ENCODE measurements at regions not wholly inside any gene's neighbourhood (a gene's known extent, or its start where the extent isn't known, plus 50 kb on each side); places are given as distances from the start of the nearest gene placed in this dataset.

DNA sequence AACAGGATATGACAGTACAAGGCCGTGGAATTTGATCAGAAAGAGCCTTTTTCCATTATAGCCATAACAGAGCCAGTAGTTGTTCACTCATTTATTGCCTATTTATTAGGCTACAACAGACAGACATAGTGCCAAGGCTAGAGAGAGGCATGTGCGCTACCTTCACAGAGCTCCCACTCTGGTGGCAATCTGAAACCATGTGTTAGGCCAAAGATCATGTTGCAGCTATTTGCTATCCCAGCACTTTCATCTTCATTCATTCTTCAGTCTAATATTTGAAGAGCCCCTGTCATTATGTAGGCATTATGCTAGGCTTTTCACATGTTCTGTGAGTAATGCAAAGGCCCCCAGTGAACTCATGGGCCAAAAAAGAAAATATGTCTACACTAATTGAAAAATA lies 404.8 kb downstream of the IGSF11 start:
- H3K9me3 ChIP-seq: no peaks in the 10 kb centered on the region
- H3K4me3 ChIP-seq: no peak overlapping the region
- H3K4me1 ChIP-seq: no peaks in the 10 kb centered on the region
- H3K36me3 ChIP-seq (ENCODE audit: insufficient read depth in 1 of 2, low read depth in 1 of 2): no peaks in the 10 kb centered on the region
- 81 to 94% (median 88%) methylated on average over 2 of the region's 2 CpGs for WGBS, 3 donors
- intact Hi-C loops (cut with DNase I): no loop called here
- no peaks in the 10 kb centered on the region for H3K27me3 ChIP-seq (ENCODE audit: insufficient read depth in 3 of 3, low read length in 2 of 3)
- DNase-seq: no peak
- no peak for ATAC-seq
- no peak overlapping the region for H3K27ac ChIP-seq
- TF ChIP-seq, protein P1, sequence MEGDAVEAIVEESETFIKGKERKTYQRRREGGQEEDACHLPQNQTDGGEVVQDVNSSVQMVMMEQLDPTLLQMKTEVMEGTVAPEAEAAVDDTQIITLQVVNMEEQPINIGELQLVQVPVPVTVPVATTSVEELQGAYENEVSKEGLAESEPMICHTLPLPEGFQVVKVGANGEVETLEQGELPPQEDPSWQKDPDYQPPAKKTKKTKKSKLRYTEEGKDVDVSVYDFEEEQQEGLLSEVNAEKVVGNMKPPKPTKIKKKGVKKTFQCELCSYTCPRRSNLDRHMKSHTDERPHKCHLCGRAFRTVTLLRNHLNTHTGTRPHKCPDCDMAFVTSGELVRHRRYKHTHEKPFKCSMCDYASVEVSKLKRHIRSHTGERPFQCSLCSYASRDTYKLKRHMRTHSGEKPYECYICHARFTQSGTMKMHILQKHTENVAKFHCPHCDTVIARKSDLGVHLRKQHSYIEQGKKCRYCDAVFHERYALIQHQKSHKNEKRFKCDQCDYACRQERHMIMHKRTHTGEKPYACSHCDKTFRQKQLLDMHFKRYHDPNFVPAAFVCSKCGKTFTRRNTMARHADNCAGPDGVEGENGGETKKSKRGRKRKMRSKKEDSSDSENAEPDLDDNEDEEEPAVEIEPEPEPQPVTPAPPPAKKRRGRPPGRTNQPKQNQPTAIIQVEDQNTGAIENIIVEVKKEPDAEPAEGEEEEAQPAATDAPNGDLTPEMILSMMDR (IDR thresholded peaks at IDR 0.05): no peak

- H3K36me3 ChIP-seq (ENCODE audit: insufficient read depth in 1 of 2, low read depth in 1 of 2): no peaks in the 10 kb centered on the region
- no peak for ATAC-seq
Measured at GRCh38 chr3:118635711-118636110, 398.9 kb downstream of the IGSF11 start.

DNA sequence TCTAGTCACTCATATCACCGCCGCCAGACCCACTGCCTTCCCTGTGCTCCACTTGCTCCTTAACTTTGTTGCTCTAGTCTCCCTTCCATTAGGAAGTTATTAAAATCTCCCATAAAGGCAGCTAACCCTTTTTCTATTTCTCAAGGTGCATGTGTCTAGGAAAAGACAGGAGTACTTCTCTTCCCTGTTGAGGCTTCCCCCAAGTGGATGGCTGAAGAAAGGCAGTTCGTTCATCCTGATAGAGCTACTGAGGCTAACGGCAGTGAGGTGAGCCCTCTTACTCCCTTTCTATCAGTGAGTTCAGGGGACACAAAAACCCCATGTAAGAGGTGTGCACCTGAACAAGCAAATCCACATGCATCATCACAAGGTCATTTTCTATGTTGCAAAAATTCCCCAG lies 397.8 kb downstream of the IGSF11 start:
- TF ChIP-seq, protein P1 (IDR thresholded peaks at IDR 0.05): no peak
- DNase-seq (no peak), ATAC-seq (no peak)
- H3K36me3 ChIP-seq (ENCODE audit: insufficient read depth in 1 of 2, low read depth in 1 of 2): no peaks in the 10 kb centered on the region
- no peaks in the 10 kb centered on the region for H3K4me1 ChIP-seq
- no peak overlapping the region for H3K4me3 ChIP-seq
- intact Hi-C loops (cut with DNase I): no loop called here
- no peaks in the 10 kb centered on the region for H3K27me3 ChIP-seq (ENCODE audit: insufficient read depth in 3 of 3, low read length in 2 of 3)
- no peak overlapping the region for H3K27ac ChIP-seq
- 57 to 60% (median 58%) methylated on average over 4 of the region's 4 CpGs for WGBS, 3 donors
- H3K9me3 ChIP-seq: no peaks in the 10 kb centered on the region

More at GRCh38 chr3:118635711-118636110, 398.9 kb downstream of the IGSF11 start:
- DNase-seq: no peak
- H3K4me1 ChIP-seq: no peaks in the 10 kb centered on the region
- no peak overlapping the region for H3K27ac ChIP-seq
- intact Hi-C loops (cut with DNase I): no loop called here
- TF ChIP-seq, protein P1 (IDR thresholded peaks at IDR 0.05): no peak
- H3K4me3 ChIP-seq: no peak overlapping the region
- 23 to 30% (median 29%) methylated on average over 1 of the region's 1 CpG for WGBS, 3 donors
- no peaks in the 10 kb centered on the region for H3K27me3 ChIP-seq (ENCODE audit: insufficient read depth in 3 of 3, low read length in 2 of 3)
- H3K9me3 ChIP-seq: no peaks in the 10 kb centered on the region

DNA sequence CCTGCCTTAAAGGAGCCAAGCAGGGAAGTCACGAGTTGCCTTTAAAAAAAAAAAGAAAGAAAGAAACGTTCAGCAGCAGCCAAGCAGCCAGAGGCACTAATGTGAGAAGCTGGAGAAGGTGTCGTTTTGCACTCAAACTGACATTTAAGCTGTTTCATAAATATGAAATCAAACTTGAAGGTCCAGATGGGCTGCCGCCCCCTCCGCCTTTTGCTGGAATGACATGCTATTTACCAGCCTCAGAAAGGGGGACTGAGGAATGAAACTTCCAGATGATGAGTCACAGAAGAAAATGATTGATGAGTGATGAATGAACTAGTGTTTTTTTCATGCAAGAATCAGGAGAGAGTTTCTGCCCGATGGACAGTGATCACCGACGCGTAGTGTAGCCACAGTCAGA lies 396.8 kb downstream of the IGSF11 start:
- TF ChIP-seq, protein P1 (IDR thresholded peaks at IDR 0.05): no peak
- 39 to 44% (median 42%) methylated on average over 9 of the region's 9 CpGs for whole genome bisulfite sequencing, 3 donors
- no peaks in the 10 kb centered on the region for H3K4me1 ChIP-seq
- H3K27me3 ChIP-seq (ENCODE audit: insufficient read depth in 3 of 3, low read length in 2 of 3): no peaks in the 10 kb centered on the region
- no peaks in the 10 kb centered on the region for H3K9me3 ChIP-seq
- H3K4me3 ChIP-seq: no peak overlapping the region
- no peak for DNase-seq
- no peaks in the 10 kb centered on the region for H3K36me3 ChIP-seq (ENCODE audit: insufficient read depth in 1 of 2, low read depth in 1 of 2)
- H3K27ac ChIP-seq: no peak overlapping the region
- intact Hi-C loops (cut with DNase I): no loop called here
- ATAC-seq: no peak

DNA sequence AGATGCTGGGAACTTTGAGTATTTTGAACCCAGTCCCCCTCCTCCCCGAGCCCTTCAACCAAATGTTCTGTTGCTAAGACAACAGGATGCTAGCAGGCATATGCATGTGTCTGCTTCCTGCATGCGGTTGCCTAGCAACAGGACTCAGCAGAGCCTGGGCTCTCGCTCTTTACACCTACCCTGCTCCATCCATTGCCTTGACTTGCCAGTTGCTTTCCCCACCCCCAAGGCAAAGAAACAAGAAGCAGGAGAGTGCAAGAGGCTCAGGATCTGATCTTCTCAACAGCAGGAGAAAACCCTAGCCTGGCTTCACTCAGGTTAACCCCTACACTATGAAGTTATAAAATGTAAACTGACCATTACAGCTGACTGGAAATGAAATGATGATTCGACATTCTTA lies 393.0 kb downstream of the IGSF11 start:
- no peaks in the 10 kb centered on the region for H3K27me3 ChIP-seq (ENCODE audit: insufficient read depth in 3 of 3, low read length in 2 of 3)
- H3K27ac ChIP-seq: no peak overlapping the region
- intact Hi-C loops (cut with DNase I): no loop called here
- DNase-seq (no peak), ATAC-seq (no peak)
- no peaks in the 10 kb centered on the region for H3K9me3 ChIP-seq
- no peaks in the 10 kb centered on the region for H3K4me1 ChIP-seq
- TF ChIP-seq, protein P1 (IDR thresholded peaks at IDR 0.05): no peak
- WGBS, 3 donors: 19 to 24% (median 20%) methylated on average over 4 of the region's 4 CpGs
- no peaks in the 10 kb centered on the region for H3K36me3 ChIP-seq (ENCODE audit: insufficient read depth in 1 of 2, low read depth in 1 of 2)
- no peak overlapping the region for H3K4me3 ChIP-seq
